ENCODE measurements at regions not wholly inside any gene's neighbourhood (a gene's known extent, or its start where the extent isn't known, plus 50 kb on each side); places are given as distances from the start of the nearest gene placed in this dataset.
"Not testable (repeated sequence)": the region's sequence is repeated elsewhere in the genome, so short reads cannot be mapped to it uniquely, and the experiment has no call there.

- no peak for DNase-seq
Measured at GRCh38 chr18:39611381-39612100, 2045.9 kb upstream of the CELF4 start.

- no peak for DNase-seq
Measured at GRCh38 chr18:39607034-39607433, 2041.4 kb upstream of the CELF4 start.

- no peak for DNase-seq
Measured at GRCh38 chr18:39604836-39605235, 2039.2 kb upstream of the CELF4 start.

GRCh38 chr18:39602131-39602530, 2036.5 kb upstream of the CELF4 start:
- no peak for DNase-seq

GRCh38 chr18:39600894-39601293, 2035.3 kb upstream of the CELF4 start:
- DNase-seq: no peak

GRCh38 chr18:39599251-39599650, 2033.7 kb upstream of the CELF4 start:
- no peak for DNase-seq

GRCh38 chr18:39596891-39597290, 2031.3 kb upstream of the CELF4 start:
- DNase-seq: no peak

- no peak for DNase-seq
Measured at GRCh38 chr18:39596221-39596620, 2030.6 kb upstream of the CELF4 start.

GRCh38 chr18:39594206-39594605, 2028.6 kb upstream of the CELF4 start:
- DNase-seq: no peak

- DNase-seq: no peak
Measured at GRCh38 chr18:39591649-39592048, 2026.1 kb upstream of the CELF4 start.

- DNase-seq: no peak
Measured at GRCh38 chr18:39589496-39589895, 2023.9 kb upstream of the CELF4 start.

- no peak for DNase-seq
Measured at GRCh38 chr18:39587586-39587985, 2022.0 kb upstream of the CELF4 start.

- no peak for DNase-seq
Measured at GRCh38 chr18:39586741-39587140, 2021.1 kb upstream of the CELF4 start.

GRCh38 chr18:39574897-39575296, 2009.3 kb upstream of the CELF4 start:
- DNase-seq: no peak

GRCh38 chr18:39571511-39571910, 2005.9 kb upstream of the CELF4 start:
- no peak for DNase-seq

- DNase-seq: not testable (repeated sequence)
Measured at GRCh38 chr18:39565551-39566230, 2000.1 kb upstream of the CELF4 start.

GRCh38 chr18:39564716-39565115, 1999.1 kb upstream of the CELF4 start:
- DNase-seq: no peak

- DNase-seq: no peak
Measured at GRCh38 chr18:39561126-39561525, 1995.5 kb upstream of the CELF4 start.

- DNase-seq: no peak
Measured at GRCh38 chr18:39558658-39559057, 1993.1 kb upstream of the CELF4 start.

- no peak for DNase-seq
Measured at GRCh38 chr18:39555496-39555895, 1989.9 kb upstream of the CELF4 start.

- no peak for DNase-seq
Measured at GRCh38 chr18:39550701-39551100, 1985.1 kb upstream of the CELF4 start.

GRCh38 chr18:39549144-39549543, 1983.5 kb upstream of the CELF4 start:
- DNase-seq: no peak

GRCh38 chr18:39531659-39532058, 1966.1 kb upstream of the CELF4 start:
- no peak for DNase-seq

GRCh38 chr18:39529358-39529757, 1963.8 kb upstream of the CELF4 start:
- no peak for DNase-seq

- no peak for DNase-seq
Measured at GRCh38 chr18:39527465-39527864, 1961.9 kb upstream of the CELF4 start.

Measured in hippocampal formation (tissue), 2 donors.